Keratinocyte (primary cell): ENCODE measurements at regions not wholly inside any gene's neighbourhood (a gene's known extent, or its start where the extent isn't known, plus 50 kb on each side); places are given as distances from the start of the nearest gene placed in this dataset.

Experiments
- DNase-seq: peaks from one replicate; pipeline ENCODE4 v3.0.0-alpha.2; 2011; ENCODE audit warnings: low read depth, missing footprints, low spot score
- FAIRE-seq: peaks from 2 replicates; lab custom pipeline; 2011; peaks lifted over from hg19 to GRCh38; lab: Jason Lieb, UNC
- H2AFZ ChIP-seq: 2 replicates; pipeline ENCODE4 v1.6.0; 2012; ENCODE audit warnings: low read length, control low read depth, inconsistent platforms; ENCODE audit not compliant: control insufficient read depth
- H3K27ac ChIP-seq: 2 replicates; pipeline ENCODE4 v1.5.1; 2011; ENCODE audit warnings: low read length; ENCODE audit not compliant: control insufficient read depth, insufficient read depth
- H3K27me3 ChIP-seq: 3 replicates; pipeline ENCODE4 v1.6.0; 2011; ENCODE audit warnings: low read length; ENCODE audit not compliant: control insufficient read depth, insufficient read depth; ENCODE audit errors: extremely low read depth
- H3K36me3 ChIP-seq, 2 experiments: 2 replicates in 1 of 2; 3 replicates in 1 of 2; pipeline ENCODE4 v1.5.1; 2011; ENCODE audit warnings: low read length in 2 of 2, mild to moderate bottlenecking in 1 of 2; ENCODE audit not compliant: control insufficient read depth in 2 of 2, insufficient read depth in 2 of 2; ENCODE audit errors: extremely low read depth in 1 of 2
- H3K4me1 ChIP-seq: 3 replicates; pipeline ENCODE4 v1.5.1; 2011; ENCODE audit warnings: low read length; ENCODE audit not compliant: control insufficient read depth, insufficient read depth; ENCODE audit errors: extremely low read depth
- H3K4me2 ChIP-seq: 3 replicates; pipeline ENCODE4 v1.6.0; 2011; ENCODE audit warnings: low read depth, low read length; ENCODE audit not compliant: control insufficient read depth, insufficient read depth; ENCODE audit errors: extremely low read depth
- H3K4me3 ChIP-seq, 3 experiments: fragments of 200-600 bp in 1 of 3; sonication (generic) in 1 of 3; 2 replicates in 2 of 3; 3 replicates in 1 of 3; pipeline ENCODE4 v1.5.1; 2011 to 2016; ENCODE audit warnings: low read length in 3 of 3, mild to moderate bottlenecking in 3 of 3, control low read depth in 2 of 3, inconsistent platforms in 1 of 3, low read depth in 1 of 3, mixed read lengths in 1 of 3, mixed run types in 1 of 3, moderate library complexity in 1 of 3; ENCODE audit not compliant: control insufficient read depth in 2 of 3, insufficient read depth in 2 of 3; ENCODE audit errors: extremely low read depth in 1 of 3
- H3K79me2 ChIP-seq: 2 replicates; pipeline ENCODE4 v1.6.0; 2012; ENCODE audit warnings: low read length; ENCODE audit not compliant: control insufficient read depth, insufficient read depth
- H3K9ac ChIP-seq: 3 replicates; pipeline ENCODE4 v1.6.0; 2011; ENCODE audit warnings: low read length; ENCODE audit not compliant: control insufficient read depth, insufficient read depth; ENCODE audit errors: extremely low read depth
- H3K9me1 ChIP-seq: 3 replicates; pipeline ENCODE4 v1.6.0; 2011; ENCODE audit warnings: low read length; ENCODE audit not compliant: control insufficient read depth, insufficient read depth; ENCODE audit errors: extremely low read depth
- H3K9me3 ChIP-seq: 2 replicates; pipeline ENCODE4 v1.5.1; 2012; ENCODE audit warnings: low read depth, low read length; ENCODE audit not compliant: control insufficient read depth
- H4K20me1 ChIP-seq: 3 replicates; pipeline ENCODE4 v1.6.0; 2011; ENCODE audit warnings: low read length; ENCODE audit not compliant: control insufficient read depth, insufficient read depth; ENCODE audit errors: extremely low read depth
- EZH2 ChIP-seq: IDR thresholded peaks from one replicate; pipeline ENCODE4 v1.6.1; 2012; ENCODE audit warnings: inconsistent platforms, mild to moderate bottlenecking, low read length, moderate library complexity
- dilution Hi-C: fragments of 300-500 bp; cut with MboI; formaldehyde crosslinking; loops from one replicate; pipeline ENCODE4 v1.7.0; 2020; ENCODE audit warnings: low sequenced_read_pairs; ENCODE audit not compliant: extremely low pct_ligation_motif_present
- TF ChIP-seq, protein P1 (sequence below), 3 experiments: IDR thresholded peaks in 1 of 3; conservative IDR thresholded peaks in 1 of 3; optimal IDR thresholded peaks in 1 of 3; 2 replicates in 2 of 3; 3 replicates in 1 of 3; pipeline versions ENCODE3 to v1.5.1; 2011; ENCODE audit warnings: low read length in 3 of 3, mild to moderate bottlenecking in 3 of 3, moderate library complexity in 2 of 3, control low read depth in 1 of 3, inconsistent platforms in 1 of 3; ENCODE audit not compliant: insufficient read depth in 2 of 3; ENCODE audit errors: extremely low read depth in 1 of 3

DNA sequence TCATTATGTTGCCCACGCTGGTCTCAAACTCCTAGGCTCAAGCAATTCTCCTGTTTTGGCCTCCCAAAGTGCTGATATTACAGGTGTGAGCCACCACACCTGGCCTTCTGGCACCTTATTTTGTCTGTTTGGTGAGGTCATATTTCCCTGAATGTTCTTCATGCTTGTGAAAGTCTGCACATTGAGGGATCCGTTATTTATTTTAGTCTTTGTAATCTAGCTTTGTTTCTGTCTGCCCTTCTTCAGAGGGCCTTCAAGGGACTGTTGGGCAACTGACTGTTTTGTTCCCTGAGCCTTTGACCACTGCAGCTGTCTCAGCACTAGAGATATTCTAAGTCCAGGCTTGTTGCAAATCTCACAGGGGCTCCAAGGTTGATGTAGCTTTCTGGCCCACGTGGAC, 110.5 kb upstream of the RFC3 start:
- Histone ChIP-seq H3K4me3 (no peak overlapping the region), H3K36me3 (no peaks in the 10 kb centered on the region), H3K9me3 (no peaks in the 10 kb centered on the region), H3K9ac (no peak overlapping the region), H4K20me1 (no peaks in the 10 kb centered on the region), H2AFZ (no peak overlapping the region), H3K4me1 (no peaks in the 10 kb centered on the region), H3K4me2 (no peak overlapping the region), H3K79me2 (no peaks in the 10 kb centered on the region), H3K27ac (no peak overlapping the region), H3K27me3 (no peaks in the 10 kb centered on the region), H3K9me1 (no peaks in the 10 kb centered on the region)
- DNase-seq (no peak), FAIRE-seq (no peak)
- TF ChIP-seq, protein P1, sequence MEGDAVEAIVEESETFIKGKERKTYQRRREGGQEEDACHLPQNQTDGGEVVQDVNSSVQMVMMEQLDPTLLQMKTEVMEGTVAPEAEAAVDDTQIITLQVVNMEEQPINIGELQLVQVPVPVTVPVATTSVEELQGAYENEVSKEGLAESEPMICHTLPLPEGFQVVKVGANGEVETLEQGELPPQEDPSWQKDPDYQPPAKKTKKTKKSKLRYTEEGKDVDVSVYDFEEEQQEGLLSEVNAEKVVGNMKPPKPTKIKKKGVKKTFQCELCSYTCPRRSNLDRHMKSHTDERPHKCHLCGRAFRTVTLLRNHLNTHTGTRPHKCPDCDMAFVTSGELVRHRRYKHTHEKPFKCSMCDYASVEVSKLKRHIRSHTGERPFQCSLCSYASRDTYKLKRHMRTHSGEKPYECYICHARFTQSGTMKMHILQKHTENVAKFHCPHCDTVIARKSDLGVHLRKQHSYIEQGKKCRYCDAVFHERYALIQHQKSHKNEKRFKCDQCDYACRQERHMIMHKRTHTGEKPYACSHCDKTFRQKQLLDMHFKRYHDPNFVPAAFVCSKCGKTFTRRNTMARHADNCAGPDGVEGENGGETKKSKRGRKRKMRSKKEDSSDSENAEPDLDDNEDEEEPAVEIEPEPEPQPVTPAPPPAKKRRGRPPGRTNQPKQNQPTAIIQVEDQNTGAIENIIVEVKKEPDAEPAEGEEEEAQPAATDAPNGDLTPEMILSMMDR (optimal IDR thresholded peaks at IDR 0.05 in 1 of 3, IDR thresholded peaks at IDR 0.05 in 1 of 3, conservative IDR thresholded peaks at IDR 0.05 in 1 of 3; ENCODE audit: extremely low read depth in 1 of 3, insufficient read depth in 2 of 3, low read length in 3 of 3): no peak
- no peak for TF ChIP-seq EZH2
- dilution Hi-C loops: no loop called here

DNA sequence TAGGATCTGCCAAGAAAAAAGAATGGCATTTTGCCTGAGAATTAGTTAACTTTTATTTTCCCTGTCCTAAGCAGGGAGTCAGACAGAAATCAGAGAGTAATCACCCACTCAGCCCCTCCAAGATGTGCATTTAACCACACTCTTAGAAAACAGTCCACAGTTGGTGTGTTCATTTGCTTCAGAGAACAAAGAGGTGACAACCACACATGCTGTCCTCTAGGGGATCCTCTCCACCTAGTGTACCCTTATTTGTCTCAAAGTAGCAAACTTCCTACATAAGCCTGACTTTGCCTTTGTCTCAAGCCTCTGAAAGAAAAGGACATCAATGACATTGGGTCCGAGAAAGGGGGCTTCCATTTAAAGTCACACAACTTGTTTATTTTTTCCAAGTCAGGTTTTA, 107.0 kb upstream of the RFC3 start:
- Histone ChIP-seq H3K9me3 (no peaks in the 10 kb centered on the region), H3K9me1 (no peaks in the 10 kb centered on the region), H3K4me3 (no peak overlapping the region), H3K27me3 (no peaks in the 10 kb centered on the region), H3K27ac (no peak overlapping the region), H3K79me2 (no peaks in the 10 kb centered on the region), H4K20me1 (no peaks in the 10 kb centered on the region), H2AFZ (no peak overlapping the region), H3K4me1 (no peaks in the 10 kb centered on the region), H3K36me3 (no peaks in the 10 kb centered on the region), H3K9ac (no peak overlapping the region), H3K4me2 (no peak overlapping the region)
- TF ChIP-seq EZH2: no peak
- TF ChIP-seq, protein P1 (optimal IDR thresholded peaks at IDR 0.05 in 1 of 3, IDR thresholded peaks at IDR 0.05 in 1 of 3, conservative IDR thresholded peaks at IDR 0.05 in 1 of 3; ENCODE audit: extremely low read depth in 1 of 3, insufficient read depth in 2 of 3, low read length in 3 of 3): no peak
- DNase-seq (no peak), FAIRE-seq (no peak)
- dilution Hi-C loops: no loop called here
